HCT116 (cell line): ENCODE measurements at regions not wholly inside any gene's neighbourhood (a gene's known extent, or its start where the extent isn't known, plus 50 kb on each side); places are given as distances from the start of the nearest gene placed in this dataset.
A peak's percentile ranks its signal among the peaks of the same experiment; 100 is the strongest.

Experiments used
- CTCF ChIP-seq, 3 experiments: fragments of 200-600 bp in 1 of 3; sonication (generic) in 1 of 3; IDR thresholded peaks in 2 of 3; conservative IDR thresholded peaks in 1 of 3; 2 replicates each; pipeline ENCODE4 v1.5.1; 2012 to 2017; ENCODE audit warnings: low read depth in 2 of 3, low read length in 2 of 3, antibody characterized with exemption in 1 of 3, borderline replicate concordance in 1 of 3, control low read depth in 1 of 3, mild to moderate bottlenecking in 1 of 3, mixed read lengths in 1 of 3, mixed run types in 1 of 3, moderate library complexity in 1 of 3; ENCODE audit not compliant: insufficient read depth in 1 of 3
- EZH2 ChIP-seq: fragments of 200-600 bp; sonication (generic); IDR thresholded peaks from 2 replicates; pipeline ENCODE4 v1.6.1; 2017; ENCODE audit warnings: antibody characterized with exemption, mixed run types
- MAX ChIP-seq: IDR thresholded peaks from 2 replicates; pipeline ENCODE4 v1.6.1; 2012
- POLR2A ChIP-seq: IDR thresholded peaks from 2 replicates; pipeline ENCODE4 v1.7.0; 2011; ENCODE audit warnings: borderline replicate concordance; ENCODE audit not compliant: insufficient read depth, insufficient read length; ENCODE audit errors: extremely low read depth
- REST ChIP-seq: IDR thresholded peaks from 2 replicates; pipeline ENCODE4 v1.6.1; 2012; ENCODE audit warnings: low read depth
- SIN3A ChIP-seq: IDR thresholded peaks from 2 replicates; pipeline ENCODE4 v1.6.1; 2012; ENCODE audit warnings: low read depth
- SRF ChIP-seq: IDR thresholded peaks from 2 replicates; pipeline ENCODE4 v1.6.1; 2012; ENCODE audit warnings: low read depth
- ZFX ChIP-seq: fragments of 450-650 bp; IDR thresholded peaks from 2 replicates; pipeline ENCODE4 v1.6.1; 2017

GRCh38 chr13:70964124-70964523 is 855.9 kb upstream of the KLHL1 start:
- TF ChIP-seq MAX = no peak
- TF ChIP-seq POLR2A = no peak
- TF ChIP-seq CTCF (IDR thresholded peaks at IDR 0.05 in 2 of 3, conservative IDR thresholded peaks at IDR 0.05 in 1 of 3; ENCODE audit: borderline replicate concordance in 1 of 3, insufficient read depth in 1 of 3, low read depth in 2 of 3, low read length in 2 of 3) = peak in 2 of 3 experiments; percentile 40 to 43; a peak in 4 of 6 replicates
- no peak for TF ChIP-seq ZFX
- no peak for TF ChIP-seq EZH2
- TF ChIP-seq REST = no peak
- TF ChIP-seq SIN3A = no peak
- TF ChIP-seq SRF = no peak
